ENCODE measurements at regions not wholly inside any gene's neighbourhood (a gene's known extent, or its start where the extent isn't known, plus 50 kb on each side); places are given as distances from the start of the nearest gene placed in this dataset.

GRCh38 chr1:5575396-5575940, 416.8 kb downstream of the NPHP4 start:
- no peak for TF ChIP-seq CTCF (IDR thresholded peaks at IDR 0.05)
- TF ChIP-seq POLR2A (IDR thresholded peaks at IDR 0.05) = no peak

All from heart left ventricle (tissue), 13 donors.